ENCODE measurements at regions not wholly inside any gene's neighbourhood (a gene's known extent, or its start where the extent isn't known, plus 50 kb on each side); places are given as distances from the start of the nearest gene placed in this dataset.

DNA sequence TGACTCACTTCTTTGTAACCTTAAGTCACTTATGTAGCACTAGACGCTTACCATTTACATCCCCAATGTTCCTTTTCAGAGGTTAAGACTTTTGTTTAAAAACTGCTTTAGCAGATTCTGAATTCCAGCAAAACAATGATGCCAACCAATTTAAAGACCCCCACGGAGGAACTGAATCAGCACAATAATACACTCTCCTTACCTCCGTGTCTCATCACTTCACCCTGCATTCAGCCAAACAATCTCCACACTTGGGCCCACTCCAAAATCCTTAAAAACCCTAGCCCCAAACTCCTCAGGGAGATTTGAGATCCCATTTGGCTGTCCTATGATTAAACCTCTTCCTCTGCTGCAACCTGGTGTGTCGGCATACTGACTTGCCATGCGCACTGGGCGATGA, 153.9 kb downstream of the B3GNT2 start:
- no peak for DNase-seq
- Histone ChIP-seq H3K27me3 (no peaks in the 10 kb centered on the region), H3K4me1 (no peaks in the 10 kb centered on the region), H3K36me3 (no peaks in the 10 kb centered on the region), H3K9me3 (peaks cover 0 to 17% (median 7%) of the 10 kb centered on the region in 12 donors), H3K4me3 (no peak overlapping the region), H3K27ac (no peak overlapping the region)
- no peak for TF ChIP-seq POLR2A (IDR thresholded peaks at IDR 0.05)
- TF ChIP-seq, protein P1, sequence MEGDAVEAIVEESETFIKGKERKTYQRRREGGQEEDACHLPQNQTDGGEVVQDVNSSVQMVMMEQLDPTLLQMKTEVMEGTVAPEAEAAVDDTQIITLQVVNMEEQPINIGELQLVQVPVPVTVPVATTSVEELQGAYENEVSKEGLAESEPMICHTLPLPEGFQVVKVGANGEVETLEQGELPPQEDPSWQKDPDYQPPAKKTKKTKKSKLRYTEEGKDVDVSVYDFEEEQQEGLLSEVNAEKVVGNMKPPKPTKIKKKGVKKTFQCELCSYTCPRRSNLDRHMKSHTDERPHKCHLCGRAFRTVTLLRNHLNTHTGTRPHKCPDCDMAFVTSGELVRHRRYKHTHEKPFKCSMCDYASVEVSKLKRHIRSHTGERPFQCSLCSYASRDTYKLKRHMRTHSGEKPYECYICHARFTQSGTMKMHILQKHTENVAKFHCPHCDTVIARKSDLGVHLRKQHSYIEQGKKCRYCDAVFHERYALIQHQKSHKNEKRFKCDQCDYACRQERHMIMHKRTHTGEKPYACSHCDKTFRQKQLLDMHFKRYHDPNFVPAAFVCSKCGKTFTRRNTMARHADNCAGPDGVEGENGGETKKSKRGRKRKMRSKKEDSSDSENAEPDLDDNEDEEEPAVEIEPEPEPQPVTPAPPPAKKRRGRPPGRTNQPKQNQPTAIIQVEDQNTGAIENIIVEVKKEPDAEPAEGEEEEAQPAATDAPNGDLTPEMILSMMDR (IDR thresholded peaks at IDR 0.05) = no peak
- no peak for ATAC-seq
- WGBS, 4 donors = 85 to 92% (median 88%) methylated on average over 6 of the region's 6 CpGs
- intact Hi-C loops (cut with DNase I) = no loop called here

DNA sequence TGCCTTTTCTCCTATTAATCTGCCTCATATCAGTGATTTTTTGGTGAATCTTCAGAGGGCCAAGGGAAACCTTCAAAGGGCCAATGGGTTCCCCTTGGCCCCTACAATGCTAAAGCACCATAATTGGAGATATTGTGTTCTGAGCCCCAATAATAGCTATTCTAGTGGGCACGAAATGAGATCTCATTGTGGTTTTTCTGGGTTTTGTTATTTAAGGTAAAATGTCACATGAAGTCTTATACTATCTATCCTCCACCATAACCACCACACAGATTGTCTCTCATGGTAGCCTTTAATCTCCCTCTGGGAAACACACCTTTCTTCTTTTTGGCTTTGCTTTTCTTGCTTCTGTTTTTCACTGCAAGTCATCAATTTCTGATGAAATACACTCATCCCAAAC, 152.8 kb downstream of the B3GNT2 start:
- no peaks in the 10 kb centered on the region for H3K27me3 ChIP-seq
- DNase-seq (no peak), ATAC-seq (no peak)
- H3K27ac ChIP-seq = no peak overlapping the region
- TF ChIP-seq, protein P1 (IDR thresholded peaks at IDR 0.05) = no peak
- TF ChIP-seq POLR2A (IDR thresholded peaks at IDR 0.05) = no peak
- 89 to 98% (median 92%) methylated on average over 1 of the region's 1 CpG for WGBS, 4 donors
- peaks cover 0 to 4% (median 0%) of the 10 kb centered on the region in 12 donors for H3K4me1 ChIP-seq
- intact Hi-C loops (cut with DNase I) = no loop called here
- H3K4me3 ChIP-seq = no peak overlapping the region
- peaks cover 0 to 17% (median 7%) of the 10 kb centered on the region in 12 donors for H3K9me3 ChIP-seq
- no peaks in the 10 kb centered on the region for H3K36me3 ChIP-seq

DNA sequence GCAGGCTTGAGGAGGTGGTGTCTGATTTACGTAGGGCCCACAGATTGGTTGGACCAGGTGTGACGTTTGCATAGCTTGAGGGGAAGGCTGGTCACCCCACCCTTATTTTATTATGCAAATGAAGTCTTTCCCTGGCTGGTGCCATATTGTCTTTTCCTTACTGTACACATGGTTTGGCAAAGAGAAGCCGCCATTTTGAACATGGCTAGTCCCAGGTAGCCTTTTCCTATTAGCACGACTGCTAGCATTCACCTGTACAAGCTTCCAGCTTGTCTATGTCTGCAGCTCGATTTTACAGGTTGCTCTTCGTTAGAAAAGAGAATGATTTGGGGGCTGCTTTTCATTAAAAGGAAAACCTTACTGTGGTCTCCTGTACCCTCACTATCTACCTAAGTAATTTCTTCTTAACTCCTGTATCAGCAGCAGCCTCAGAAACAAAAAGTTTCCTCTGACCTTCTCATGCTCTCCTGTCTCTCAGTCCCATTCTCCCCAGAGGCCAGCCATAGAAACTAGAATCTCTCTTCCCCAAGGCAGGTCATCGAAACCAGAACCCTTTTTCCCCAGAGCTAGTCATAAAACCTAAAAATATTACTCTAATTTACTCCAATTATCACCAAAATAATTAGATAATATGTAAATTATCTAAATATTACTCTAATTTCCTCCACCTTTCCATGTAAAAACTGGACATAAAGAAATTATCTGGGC, 151.8 kb downstream of the B3GNT2 start:
- H3K4me1 ChIP-seq = peaks cover 0 to 14% (median 5%) of the 10 kb centered on the region in 12 donors
- WGBS, 4 donors = 91 to 96% (median 94%) methylated on average over 7 of the region's 7 CpGs
- H3K27me3 ChIP-seq = no peaks in the 10 kb centered on the region
- ATAC-seq = no peak
- DNase-seq = no peak
- TF ChIP-seq, protein P1 (IDR thresholded peaks at IDR 0.05) = no peak
- TF ChIP-seq POLR2A (IDR thresholded peaks at IDR 0.05) = no peak
- no peak overlapping the region for H3K4me3 ChIP-seq
- intact Hi-C loops (cut with DNase I) = no loop called here
- no peaks in the 10 kb centered on the region for H3K36me3 ChIP-seq
- H3K9me3 ChIP-seq = peaks cover 0 to 12% (median 7%) of the 10 kb centered on the region in 12 donors
- H3K27ac ChIP-seq = no peak overlapping the region

DNA sequence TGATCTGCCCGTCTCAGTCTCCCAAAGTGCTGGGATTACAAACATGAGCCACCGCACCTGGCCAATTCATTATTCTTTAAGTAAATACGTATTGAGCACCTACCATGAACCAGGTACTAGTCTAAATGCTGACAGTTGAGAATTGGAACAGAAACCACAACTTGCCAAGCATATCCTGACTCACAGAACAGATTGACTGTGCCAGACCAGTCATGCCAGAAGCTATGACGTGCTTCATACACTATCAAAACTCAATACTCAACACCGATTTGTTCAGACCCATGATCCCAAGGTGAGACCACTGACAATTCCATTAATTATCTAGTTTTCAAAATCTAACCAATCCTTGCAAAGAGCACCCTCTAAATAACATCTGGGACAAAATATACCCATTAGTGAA, 148.6 kb downstream of the B3GNT2 start:
- H3K4me3 ChIP-seq = no peak overlapping the region
- H3K36me3 ChIP-seq = no peaks in the 10 kb centered on the region
- ATAC-seq (no peak), DNase-seq (no peak)
- peaks cover 0 to 27% (median 8%) of the 10 kb centered on the region in 12 donors for H3K4me1 ChIP-seq
- H3K9me3 ChIP-seq = no peaks in the 10 kb centered on the region
- TF ChIP-seq POLR2A (IDR thresholded peaks at IDR 0.05) = no peak
- TF ChIP-seq, protein P1 (IDR thresholded peaks at IDR 0.05) = no peak
- WGBS, 4 donors = 89 to 98% (median 96%) methylated on average over 5 of the region's 5 CpGs
- intact Hi-C loops (cut with DNase I) = loop anchor here in 1 of 10 donors (5.0 kb wide), 1 partner anchor 63 kb away; no protein-coding TSS in a partner anchor
- no peak overlapping the region for H3K27ac ChIP-seq
- no peaks in the 10 kb centered on the region for H3K27me3 ChIP-seq
